ENCODE measurements at regions not wholly inside any gene's neighbourhood (a gene's known extent, or its start where the extent isn't known, plus 50 kb on each side); places are given as distances from the start of the nearest gene placed in this dataset.

DNA sequence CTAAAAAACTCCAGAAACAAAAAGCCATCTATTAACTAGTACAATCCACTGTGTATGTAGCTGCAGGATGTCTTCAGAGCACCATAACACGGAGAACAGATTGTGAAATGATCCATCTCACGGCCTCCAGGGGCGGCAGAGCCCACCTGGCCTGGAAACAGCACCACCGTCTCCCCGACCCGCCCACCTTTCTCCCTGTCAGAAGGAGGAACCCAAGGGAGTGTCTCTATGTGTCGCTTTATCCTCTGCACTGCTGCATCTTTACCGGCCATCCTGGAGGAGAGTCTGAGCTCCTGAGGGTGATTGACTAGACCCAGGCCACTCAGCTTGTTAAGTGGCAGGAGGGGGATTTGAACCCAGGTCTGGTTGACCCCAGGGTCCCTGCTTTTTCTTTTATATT is 405.0 kb downstream of the MATN1 start:
- no peak for DNase-seq (ENCODE audit: low read depth)
- no peak overlapping the region for H3K4me3 ChIP-seq (ENCODE audit: low read depth, low read length)
- TF ChIP-seq, protein P1, sequence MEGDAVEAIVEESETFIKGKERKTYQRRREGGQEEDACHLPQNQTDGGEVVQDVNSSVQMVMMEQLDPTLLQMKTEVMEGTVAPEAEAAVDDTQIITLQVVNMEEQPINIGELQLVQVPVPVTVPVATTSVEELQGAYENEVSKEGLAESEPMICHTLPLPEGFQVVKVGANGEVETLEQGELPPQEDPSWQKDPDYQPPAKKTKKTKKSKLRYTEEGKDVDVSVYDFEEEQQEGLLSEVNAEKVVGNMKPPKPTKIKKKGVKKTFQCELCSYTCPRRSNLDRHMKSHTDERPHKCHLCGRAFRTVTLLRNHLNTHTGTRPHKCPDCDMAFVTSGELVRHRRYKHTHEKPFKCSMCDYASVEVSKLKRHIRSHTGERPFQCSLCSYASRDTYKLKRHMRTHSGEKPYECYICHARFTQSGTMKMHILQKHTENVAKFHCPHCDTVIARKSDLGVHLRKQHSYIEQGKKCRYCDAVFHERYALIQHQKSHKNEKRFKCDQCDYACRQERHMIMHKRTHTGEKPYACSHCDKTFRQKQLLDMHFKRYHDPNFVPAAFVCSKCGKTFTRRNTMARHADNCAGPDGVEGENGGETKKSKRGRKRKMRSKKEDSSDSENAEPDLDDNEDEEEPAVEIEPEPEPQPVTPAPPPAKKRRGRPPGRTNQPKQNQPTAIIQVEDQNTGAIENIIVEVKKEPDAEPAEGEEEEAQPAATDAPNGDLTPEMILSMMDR (IDR thresholded peaks at IDR 0.05; ENCODE audit: low read depth, low read length, missing control alignments): no peak
- in situ Hi-C loops (cut with HindIII; ENCODE audit: low sequenced_read_pairs): loop anchor here (5.0 kb wide), 1 partner anchor 61 kb away; no protein-coding TSS in a partner anchor

DNA sequence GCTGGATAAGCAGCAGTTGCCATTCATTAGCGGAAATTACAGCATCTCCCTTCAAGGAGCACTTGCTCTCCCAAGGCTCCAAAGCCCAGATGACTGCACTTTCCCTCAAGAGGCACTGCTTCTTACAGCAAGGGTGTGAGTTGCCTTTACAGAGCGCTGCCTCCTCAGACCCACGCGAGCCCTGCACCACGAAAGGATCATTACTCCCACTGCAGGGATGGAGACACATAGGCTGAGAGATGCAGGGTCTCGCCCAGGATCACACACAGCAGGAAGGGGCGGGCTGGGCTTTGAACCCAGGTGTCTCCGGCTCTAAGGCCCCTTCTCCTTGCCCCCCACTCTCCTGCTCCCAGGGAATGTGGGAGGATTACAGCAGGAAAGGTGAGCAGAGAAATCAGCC is 405.5 kb downstream of the MATN1 start:
- H3K4me3 ChIP-seq (ENCODE audit: low read depth, low read length): no peak overlapping the region
- TF ChIP-seq, protein P1 (IDR thresholded peaks at IDR 0.05; ENCODE audit: low read depth, low read length, missing control alignments): no peak
- in situ Hi-C loops (cut with HindIII; ENCODE audit: low sequenced_read_pairs): loop anchor here (5.0 kb wide), 1 partner anchor 61 kb away; no protein-coding TSS in a partner anchor
- DNase-seq (ENCODE audit: low read depth): no peak

DNA sequence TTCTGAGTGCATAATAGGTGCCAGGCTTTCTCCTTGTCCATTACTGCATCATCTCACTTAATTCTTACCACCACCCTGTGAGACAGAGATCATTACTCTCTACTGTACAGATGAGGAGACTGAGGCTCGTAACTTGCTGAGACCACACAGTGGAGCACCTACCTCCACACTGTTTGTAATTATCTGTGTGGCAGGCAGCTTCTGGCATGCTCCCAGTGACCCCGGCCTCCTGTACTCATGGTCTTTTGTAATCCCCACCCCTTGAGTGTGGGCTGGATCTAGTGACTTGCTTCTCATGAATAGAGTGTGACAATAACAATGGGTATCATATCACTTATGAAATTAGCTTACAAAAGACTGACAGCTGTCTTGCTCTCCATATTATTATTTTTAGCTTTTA is 407.3 kb downstream of the MATN1 start:
- TF ChIP-seq, protein P1 (IDR thresholded peaks at IDR 0.05; ENCODE audit: low read depth, low read length, missing control alignments): no peak
- in situ Hi-C loops (cut with HindIII; ENCODE audit: low sequenced_read_pairs): loop anchor here (5.0 kb wide), 1 partner anchor 59 kb away; no protein-coding TSS in a partner anchor
- no peak overlapping the region for H3K4me3 ChIP-seq (ENCODE audit: low read depth, low read length)
- DNase-seq (ENCODE audit: low read depth): no peak

DNA sequence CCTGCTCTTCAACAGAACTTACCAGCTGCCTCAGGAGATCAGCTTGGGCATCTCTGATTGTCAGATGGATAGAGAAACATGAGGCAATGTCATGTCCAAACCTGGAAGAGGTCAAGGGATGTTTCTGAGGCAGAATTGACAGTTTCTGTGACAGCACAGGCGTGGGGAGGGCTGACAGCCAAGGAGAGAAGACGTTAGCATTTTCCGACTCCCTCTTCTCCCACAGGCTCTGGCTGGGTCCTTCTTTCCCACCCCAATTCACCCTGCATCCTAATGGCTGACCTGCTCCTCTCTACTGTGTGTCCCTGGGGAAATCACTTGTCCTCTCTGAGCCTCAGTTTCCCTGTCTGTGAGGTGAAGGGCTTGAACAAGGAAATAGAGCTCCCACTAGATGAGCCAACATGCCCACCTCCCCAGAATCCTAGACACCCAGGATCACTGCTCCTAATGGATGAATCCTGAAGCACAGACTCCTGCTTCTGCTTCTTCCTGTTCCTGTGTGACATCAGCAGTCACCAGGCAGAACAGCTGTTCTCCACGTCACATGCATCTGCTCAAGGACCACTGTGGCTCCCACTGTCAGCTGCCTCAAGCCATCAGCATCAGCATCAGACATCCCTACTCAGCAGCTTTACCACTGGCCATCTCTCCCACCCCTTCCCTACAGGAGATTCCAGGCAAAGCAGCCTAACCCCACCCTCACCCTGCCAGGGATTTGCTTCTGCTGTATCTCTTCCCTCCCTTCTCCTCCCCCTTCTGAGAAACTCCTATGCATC is 408.0 kb downstream of the MATN1 start:
- H3K4me3 ChIP-seq (ENCODE audit: low read depth, low read length): no peak overlapping the region
- TF ChIP-seq, protein P1 (IDR thresholded peaks at IDR 0.05; ENCODE audit: low read depth, low read length, missing control alignments): no peak
- no peak for DNase-seq (ENCODE audit: low read depth)
- in situ Hi-C loops (cut with HindIII; ENCODE audit: low sequenced_read_pairs): loop anchor here (5.0 kb wide), 1 partner anchor 58 kb away; no protein-coding TSS in a partner anchor

DNA sequence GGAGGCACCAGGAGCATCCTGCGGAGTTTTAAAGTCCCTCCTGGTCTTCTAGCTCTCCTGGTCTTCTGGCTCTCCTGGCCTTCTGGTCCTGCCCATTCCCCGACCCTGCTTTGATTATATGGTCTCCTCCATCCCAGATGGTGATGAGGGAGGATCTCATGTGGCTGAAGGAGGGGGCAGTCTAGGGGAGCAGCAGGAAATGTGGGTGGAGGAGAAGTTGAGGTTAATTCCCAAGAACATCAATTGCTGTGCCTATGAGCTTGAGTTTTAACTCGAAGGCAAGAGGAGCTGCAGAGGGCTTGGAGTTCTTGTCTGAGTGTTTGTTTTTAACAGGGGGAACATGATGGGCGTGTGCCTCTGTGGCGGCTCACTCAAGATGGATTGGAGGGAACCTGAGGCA is 408.8 kb downstream of the MATN1 start:
- in situ Hi-C loops (cut with HindIII; ENCODE audit: low sequenced_read_pairs): no loop called here
- H3K4me3 ChIP-seq (ENCODE audit: low read depth, low read length): no peak overlapping the region
- no peak for DNase-seq (ENCODE audit: low read depth)
- TF ChIP-seq, protein P1 (IDR thresholded peaks at IDR 0.05; ENCODE audit: low read depth, low read length, missing control alignments): no peak

DNA sequence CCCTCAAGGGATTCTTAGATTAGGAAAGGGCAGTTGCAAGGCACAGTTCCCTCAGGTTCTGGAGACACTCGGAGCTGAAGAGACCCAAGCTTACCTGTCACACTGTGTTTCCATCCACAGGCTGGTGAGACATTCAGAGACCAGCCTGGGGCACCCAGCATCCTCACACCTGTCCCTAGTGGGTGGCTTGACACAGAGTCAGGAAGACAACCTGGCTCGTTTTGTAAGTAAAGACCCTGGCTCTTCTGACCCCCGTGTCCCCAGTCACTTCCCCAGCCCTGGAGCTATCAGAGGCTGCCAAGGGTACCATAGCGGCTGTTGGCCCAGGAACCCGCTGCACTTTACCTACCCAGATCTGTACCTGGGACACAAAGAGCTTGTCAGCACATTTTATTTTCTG is 409.8 kb downstream of the MATN1 start:
- no peak for DNase-seq (ENCODE audit: low read depth)
- TF ChIP-seq, protein P1 (IDR thresholded peaks at IDR 0.05; ENCODE audit: low read depth, low read length, missing control alignments): no peak
- no peak overlapping the region for H3K4me3 ChIP-seq (ENCODE audit: low read depth, low read length)
- in situ Hi-C loops (cut with HindIII; ENCODE audit: low sequenced_read_pairs): no loop called here
